Right ventricle myocardium inferior (tissue), 1 donor: ENCODE measurements at regions not wholly inside any gene's neighbourhood (a gene's known extent, or its start where the extent isn't known, plus 50 kb on each side); places are given as distances from the start of the nearest gene placed in this dataset.
A peak's percentile ranks its signal among the peaks of the same experiment; 100 is the strongest.
"Not testable (repeated sequence)": the region's sequence is repeated elsewhere in the genome, so short reads cannot be mapped to it uniquely, and the experiment has no call there.

ENCODE experiments used
- ATAC-seq: fragments of 200-7000 bp; cut with Tn5 transposase; one replicate; pipeline ENCODE4 v1.9.1; 2020; ENCODE audit warnings: mild to moderate bottlenecking, moderate library complexity
- DNase-seq: peaks from one replicate; pipeline ENCODE4 v3.0.0; 2021; ENCODE audit errors: missing footprints
- intact Hi-C: fragments of 100-400 bp; cut with DNase I; formaldehyde crosslinking; loops from one replicate; pipeline ENCODE4 v1.11.0; 2022
- donor health status: DM: no; HTN: yes; CAD: no; lungs with severe emphysema.

DNA sequence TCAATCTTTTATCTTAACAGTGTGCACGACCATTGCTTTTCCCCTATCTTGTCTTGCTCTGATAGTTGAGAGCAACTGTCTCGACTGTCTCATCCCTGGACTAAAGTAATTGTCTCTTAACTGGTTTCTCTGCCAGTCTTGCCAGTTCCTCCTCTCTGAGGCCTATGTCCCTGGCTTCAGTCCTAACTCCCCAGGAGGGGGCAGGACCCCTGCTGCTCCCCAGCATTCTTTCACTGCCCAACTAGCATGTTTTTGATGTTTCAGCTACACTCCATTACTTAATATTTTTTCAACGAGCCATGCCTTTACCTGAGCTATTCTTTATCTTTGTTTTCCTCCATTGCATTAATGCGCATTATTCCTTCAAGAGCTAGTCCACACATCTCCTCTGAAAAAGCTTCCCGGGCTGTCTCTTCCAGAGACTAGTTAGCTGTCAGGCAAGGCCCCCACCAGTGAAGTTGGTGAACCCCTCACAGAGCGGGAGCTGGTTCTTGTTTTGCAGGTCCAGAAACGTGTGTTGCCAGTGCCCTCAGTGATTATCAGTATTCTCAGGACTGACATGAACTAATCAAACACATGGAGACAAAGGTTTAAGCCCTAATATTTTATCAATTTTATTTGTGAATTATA lies 291.7 kb upstream of the KCNN2 start:
- ATAC-seq (no peak), DNase-seq (no peak)
- intact Hi-C loops = no loop called here

DNA sequence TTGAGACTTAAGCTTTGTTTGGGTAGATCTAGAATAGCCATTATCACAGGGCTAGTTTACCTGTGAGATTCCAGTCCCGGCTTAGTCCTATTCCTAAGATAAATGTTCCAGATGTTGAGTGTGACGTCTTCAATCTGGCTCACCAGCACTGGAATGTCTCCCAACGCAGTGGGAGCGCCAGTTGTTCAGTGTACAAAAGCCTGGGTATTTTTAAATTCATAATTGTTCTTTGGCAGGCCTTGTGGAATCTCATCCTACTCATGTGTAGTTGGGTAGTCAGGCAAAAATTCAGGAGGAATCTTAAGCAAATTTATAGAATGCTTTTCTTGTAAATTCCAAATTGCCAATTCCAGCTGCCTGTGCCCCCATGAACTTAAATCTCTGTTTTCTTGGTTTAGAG lies 272.6 kb upstream of the KCNN2 start:
- ATAC-seq = peak; percentile 39
- intact Hi-C loops = no loop called here

DNA sequence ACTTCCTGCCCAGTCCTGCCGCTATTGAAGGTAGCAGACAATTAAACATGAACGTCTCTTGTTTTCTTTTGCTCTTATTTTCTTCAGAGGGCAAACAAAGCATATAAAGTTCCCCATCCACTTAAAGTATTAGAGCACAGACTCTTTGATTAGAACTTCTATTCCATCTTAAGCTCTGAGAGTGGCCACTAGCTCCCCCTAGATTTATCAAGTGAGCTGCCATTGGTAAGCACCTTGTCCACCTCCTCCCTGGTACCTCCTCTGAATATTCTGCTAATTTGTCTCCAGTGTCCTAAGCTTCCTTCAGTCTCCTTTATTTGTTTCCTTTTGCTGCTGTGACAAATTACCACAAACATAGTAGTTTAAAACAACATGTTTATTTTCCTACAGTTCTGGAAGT lies 264.3 kb upstream of the KCNN2 start:
- no peak for ATAC-seq
- intact Hi-C loops = no loop called here
- no peak for DNase-seq

More for the DNA sequence above, 272.6 kb upstream of the KCNN2 start:
- no peak for DNase-seq

DNA sequence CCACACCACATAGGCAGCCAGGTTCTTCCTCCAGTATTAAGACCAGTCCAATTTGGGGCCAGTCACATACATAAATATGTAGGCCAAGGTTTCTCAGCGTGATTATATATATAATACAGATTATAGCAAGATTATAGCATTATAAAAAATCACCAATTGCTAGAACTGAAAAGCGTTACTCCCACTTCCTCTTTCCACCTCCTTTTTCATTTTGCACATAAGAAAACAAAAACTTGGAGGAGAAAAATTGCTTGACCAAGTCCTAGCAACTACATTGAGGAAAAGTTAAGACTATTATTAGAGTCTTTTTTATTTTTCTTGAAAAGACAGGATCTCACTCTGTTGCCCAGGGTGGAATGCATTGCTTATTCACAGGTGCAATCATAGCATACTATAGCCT lies 262.7 kb upstream of the KCNN2 start:
- no peak for ATAC-seq

DNA sequence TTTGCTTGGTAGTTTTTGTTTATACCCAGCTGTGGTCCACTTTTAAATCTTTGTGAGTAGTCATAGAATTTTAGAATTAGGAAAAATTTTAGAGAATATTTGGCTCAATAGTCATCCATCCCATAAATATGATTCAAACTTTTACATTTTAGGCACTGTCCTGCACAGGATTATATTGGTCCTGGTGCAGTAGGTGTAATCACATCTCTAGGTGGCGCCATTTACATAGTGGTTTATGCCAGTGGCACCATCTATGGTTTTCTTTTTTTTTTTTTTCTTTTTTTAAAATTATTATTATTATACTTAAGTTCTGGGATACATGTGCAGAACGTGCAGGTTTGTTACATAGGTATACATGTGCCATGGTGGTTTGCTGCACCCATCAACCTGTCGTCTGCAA lies 260.7 kb upstream of the KCNN2 start:
- no peak for ATAC-seq
- DNase-seq = no peak
- intact Hi-C loops = loop anchor here (2.0 to 10.0 kb wide), 3 partner anchors 104 to 350 kb away; no protein-coding TSS in a partner anchor

More for the DNA sequence above, 262.7 kb upstream of the KCNN2 start:
- no peak for DNase-seq
- intact Hi-C loops = no loop called here

DNA sequence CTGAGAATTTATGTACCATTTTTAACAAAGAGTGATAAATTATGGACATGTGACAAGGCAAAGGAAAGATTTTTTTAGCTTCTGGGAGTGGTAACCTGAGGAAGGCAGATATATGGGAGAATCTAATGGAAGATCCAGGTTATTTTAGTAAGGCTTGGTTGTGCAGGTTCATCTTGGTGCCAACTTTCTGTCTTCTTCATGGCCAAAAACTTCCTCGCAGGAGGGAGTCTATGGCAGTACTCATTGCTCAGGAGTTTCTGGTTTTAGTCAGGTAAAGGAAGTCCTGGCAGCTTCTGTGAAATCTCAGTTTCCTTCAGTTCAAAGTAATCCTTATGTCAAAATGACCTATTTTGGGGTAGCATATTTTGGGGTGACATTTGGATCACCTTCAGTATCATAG lies 248.3 kb upstream of the KCNN2 start:
- intact Hi-C loops = no loop called here
- DNase-seq (no peak), ATAC-seq (no peak)

DNA sequence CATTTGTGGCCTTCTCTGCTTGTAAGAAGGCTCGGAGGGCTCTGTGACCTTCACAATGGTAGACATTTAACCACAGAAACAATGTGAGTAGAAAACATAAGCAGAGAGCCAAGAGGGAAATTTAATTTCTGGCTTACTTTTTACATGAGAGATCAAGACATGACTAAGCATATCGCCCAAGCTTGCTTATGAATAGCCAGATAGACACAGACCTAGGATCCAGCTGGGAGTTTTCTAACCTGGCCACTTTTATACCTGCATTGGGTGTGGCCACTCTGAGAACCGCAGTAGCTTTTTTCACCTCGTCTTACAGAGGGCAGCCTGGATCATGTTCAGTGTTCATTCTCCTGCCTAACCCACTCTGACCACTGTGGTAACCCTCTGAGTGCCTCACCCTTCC lies 244.9 kb upstream of the KCNN2 start:
- DNase-seq = no peak
- ATAC-seq = no peak
- intact Hi-C loops = no loop called here

DNA sequence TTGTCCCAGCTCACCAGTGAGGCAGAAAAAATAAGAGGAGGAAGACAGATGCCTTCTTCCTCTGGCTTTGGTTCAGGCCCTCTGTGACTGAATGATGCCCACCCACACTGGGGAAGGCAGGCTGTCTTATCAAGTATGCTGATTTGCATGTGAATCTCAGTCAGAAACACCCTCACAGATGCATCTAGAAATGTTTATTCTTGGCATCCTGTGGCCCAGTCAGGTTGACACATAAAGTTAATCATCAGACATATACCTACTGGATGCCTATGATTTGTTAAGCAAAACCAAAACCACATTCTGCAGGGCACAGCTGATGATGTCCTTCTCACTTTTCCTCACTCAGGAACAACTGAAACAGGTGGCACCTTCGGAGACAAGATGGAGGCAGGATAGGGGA lies 243.4 kb upstream of the KCNN2 start:
- intact Hi-C loops = no loop called here
- DNase-seq = no peak

DNA sequence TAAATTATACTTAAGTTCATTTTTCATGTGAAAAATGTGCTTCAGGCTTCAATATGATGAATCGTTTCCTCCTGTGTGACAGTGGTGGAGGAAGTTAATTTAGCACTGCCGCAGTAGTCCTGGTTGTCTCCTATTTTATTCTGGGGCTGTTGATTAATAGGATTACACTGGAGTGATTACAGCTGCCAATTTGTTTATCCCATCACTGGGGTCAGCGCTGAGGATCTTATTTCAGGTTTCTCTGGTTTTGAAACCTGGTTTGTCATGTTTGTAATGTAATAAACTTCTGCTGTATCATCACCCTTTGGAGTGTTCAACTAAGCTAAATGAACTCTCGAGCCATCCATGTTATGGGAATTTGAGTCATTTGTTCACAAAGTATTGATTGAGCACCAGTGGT lies 241.7 kb upstream of the KCNN2 start:
- no peak for ATAC-seq
- DNase-seq = no peak
- intact Hi-C loops = no loop called here

More for the DNA sequence above, 243.4 kb upstream of the KCNN2 start:
- no peak for ATAC-seq

DNA sequence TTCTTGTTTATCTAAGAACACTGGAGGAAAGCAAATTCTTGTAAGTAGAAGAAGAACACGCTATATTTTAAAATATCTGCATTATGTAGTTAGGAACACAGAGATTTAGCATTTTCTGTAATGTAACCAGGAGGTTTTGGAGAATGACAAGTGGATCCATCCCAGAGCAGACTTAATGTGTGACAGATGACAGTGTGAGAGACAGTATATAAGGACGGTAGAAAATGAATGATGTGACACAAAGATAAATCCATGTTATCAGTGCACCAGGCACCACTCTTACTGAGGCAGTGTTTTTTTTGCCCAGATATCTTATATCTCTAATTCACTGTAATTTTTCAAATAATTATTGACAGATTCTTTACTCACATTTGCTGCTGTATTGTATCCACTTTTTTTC lies 239.0 kb upstream of the KCNN2 start:
- DNase-seq = no peak
- intact Hi-C loops = no loop called here
- no peak for ATAC-seq

DNA sequence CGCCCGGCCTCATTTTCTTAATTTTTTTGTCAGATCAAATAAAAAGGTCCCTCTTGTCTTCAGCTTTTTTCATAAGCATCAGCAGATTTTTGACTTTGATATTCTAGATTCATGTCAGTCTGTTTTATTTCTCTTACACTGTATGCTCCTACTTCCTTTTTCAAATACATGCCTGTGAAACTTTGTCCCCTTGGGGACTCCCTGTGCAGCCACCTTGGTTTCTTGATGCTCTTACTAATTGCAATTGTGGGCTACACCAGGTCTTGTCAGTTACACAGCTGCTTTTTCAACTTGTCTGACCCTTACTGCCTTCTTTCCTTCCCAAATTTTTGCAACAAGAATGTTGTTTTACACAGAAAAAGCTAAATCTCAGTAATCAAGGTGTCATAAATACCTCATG lies 238.2 kb upstream of the KCNN2 start:
- intact Hi-C loops = no loop called here
- DNase-seq = no peak
- no peak for ATAC-seq

DNA sequence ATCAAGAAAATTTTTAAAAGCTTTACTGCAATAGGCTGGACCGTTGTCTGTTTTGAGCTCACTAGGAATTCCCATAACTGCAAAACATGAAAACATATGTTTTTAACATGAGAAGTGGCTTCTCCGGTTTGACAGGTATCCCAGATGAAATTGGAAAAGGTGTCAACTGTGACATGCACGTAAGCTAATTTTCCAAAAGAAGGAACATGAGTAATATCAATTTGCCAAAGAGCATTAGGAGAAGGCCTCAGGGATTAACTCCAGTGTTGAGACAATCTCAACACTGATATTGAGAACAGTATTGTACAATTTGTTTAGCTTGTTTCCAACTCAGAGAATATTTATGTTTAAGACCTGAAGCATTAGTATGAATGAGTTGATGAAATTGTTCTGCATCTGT lies 215.5 kb upstream of the KCNN2 start:
- intact Hi-C loops = no loop called here
- DNase-seq (no peak), ATAC-seq (no peak)

DNA sequence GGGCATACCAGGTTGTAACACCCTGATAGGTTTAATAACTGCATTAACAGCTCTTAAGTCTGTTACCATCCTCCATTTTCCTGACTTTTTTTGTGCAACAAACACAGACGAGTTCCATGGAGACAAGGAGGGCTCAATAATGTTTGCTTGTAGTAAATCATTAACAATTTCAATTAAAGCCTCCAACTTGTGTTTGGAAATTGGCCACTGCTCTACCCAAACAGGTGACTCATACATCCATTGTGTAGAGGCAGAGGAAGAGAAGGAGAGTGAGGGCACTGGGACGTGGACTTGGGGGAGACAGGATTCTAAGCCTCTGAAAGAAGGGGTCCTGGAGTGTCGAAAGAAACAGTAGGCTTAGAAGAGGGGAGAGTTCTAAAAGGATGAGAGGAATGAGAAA lies 213.6 kb upstream of the KCNN2 start:
- ATAC-seq (no peak), DNase-seq (no peak)
- intact Hi-C loops = no loop called here

DNA sequence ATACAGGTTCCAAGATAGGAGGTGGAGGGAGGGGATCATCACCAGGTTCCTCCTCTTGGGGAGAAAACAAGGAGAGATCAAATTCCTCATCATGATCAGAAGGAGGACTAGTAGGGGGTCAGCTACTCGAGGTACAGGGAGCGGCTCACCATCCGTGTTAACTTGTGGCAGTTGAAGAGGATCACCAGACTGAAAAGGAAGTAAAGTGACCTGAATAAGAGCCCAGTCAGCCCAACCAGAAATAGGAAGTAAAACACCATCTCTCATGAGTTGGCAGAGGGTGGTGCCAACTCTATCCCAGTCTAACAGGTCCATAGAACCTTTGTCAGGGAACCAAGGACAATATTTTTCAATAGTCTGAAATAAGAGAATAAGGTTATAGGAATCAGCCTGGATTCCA lies 213.1 kb upstream of the KCNN2 start:
- ATAC-seq, DNase-seq, intact Hi-C loops: not testable (repeated sequence)

DNA sequence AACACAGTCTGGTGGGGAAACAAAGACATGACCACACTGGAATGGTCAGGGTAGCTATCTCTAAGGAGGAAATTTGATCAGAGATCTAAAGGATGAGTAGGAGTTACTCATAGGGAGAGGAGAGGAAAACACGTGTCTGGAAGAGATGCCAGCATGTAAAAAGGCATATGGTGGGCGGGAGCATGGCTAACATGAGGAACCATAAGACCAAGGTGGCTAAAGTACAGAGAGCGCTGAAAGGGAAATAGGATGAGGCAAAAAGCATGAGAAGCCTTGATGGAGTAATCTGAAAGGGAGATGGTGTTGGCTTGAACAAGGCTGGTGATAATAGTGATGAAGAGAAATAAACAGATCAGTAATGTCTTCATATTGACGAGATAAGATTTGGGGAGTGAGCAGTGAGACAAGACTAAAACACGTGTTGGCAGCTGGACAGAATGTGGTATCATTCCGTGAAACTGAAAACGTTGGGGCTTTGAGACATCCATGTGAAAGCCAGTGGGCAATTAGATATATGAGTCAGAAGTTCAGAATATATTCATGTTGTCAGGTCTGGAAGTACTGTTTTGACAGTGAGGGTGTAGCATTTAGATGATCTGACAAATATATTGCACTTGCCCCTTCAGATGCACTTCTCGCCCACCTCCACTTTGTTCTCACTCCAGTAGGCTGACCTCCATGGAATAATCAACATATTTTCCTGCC lies 209.1 kb upstream of the KCNN2 start:
- ATAC-seq (no peak), DNase-seq (no peak)
- intact Hi-C loops = no loop called here

DNA sequence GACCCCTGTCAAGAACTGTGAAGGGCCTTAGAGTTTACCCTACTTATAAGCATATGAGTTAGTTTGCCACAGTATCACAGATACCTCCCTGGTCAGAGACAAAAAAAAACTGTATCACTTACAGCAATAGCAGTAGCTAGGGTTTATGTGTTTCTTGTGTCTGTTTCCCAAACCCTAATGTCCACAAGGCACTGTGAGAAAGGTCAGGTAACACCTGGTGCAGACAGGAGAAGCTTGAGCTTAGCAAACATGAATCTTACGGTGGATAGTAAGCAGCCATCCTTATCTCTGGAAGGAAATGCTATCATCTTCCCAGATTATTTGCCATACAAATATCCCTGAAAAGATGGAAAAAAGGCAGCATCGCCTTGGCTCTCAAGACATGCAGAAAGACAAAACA lies 208.5 kb upstream of the KCNN2 start:
- intact Hi-C loops = no loop called here
- ATAC-seq (no peak), DNase-seq (no peak)

DNA sequence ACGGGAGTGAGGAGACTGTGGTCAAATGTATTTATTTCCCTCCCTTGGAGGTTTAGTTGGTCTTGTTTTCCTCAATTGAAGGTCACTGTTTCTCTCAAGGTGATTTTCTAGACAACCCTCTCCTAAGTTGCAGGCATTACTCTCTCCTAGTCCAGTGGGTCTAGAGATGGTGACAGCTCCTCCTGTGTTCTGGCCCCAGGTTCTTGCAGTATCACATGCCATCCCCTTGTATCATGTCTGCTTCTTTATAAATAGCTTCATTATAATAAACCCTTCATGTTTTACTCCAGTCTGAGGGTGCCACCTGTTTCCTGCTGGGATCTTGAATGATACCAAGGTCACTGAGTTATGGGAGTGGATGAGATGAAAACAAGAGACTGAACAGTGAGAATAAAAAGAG lies 208.0 kb upstream of the KCNN2 start:
- intact Hi-C loops = no loop called here
- ATAC-seq = peak; percentile 28
- no peak for DNase-seq

DNA sequence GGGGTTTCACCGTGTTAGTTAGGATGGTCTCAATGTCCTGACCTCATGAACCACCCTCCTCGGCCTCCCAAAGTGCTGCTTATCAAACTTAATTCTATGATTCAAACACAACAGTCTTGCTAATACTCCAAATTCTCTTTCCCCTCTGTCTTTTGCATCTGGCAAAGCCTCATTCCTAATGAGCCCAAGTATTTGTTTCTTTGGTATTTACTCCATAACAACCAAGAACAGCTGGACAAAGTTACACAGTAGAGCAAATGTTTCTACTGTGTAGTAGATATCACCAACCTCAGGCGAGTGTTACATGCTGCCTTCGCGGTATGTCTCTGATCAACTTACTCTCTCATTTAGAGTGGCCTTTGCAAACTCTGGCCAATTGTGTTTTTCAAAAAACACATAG lies 195.8 kb upstream of the KCNN2 start:
- intact Hi-C loops = no loop called here

DNA sequence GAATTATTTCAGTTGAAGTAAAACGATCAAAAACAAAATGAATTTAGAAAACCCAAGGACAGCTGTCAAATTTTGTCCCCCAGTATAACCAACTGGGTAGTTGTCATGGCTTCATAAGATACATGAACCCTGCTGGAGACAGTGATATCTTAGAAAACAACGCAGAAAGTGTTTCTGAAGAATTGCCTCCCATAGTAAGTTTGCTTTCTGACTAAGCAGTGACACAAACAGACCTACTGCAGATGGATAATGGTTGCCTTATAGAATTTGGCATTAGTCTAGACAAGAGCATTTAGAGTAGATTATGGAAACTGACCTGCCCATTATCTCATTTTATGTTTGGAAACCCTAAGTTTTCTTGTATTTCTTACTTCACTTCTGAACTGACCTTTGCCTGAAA lies 187.7 kb upstream of the KCNN2 start:
- ATAC-seq = no peak
- no peak for DNase-seq
- intact Hi-C loops = no loop called here

More for the DNA sequence above, 195.8 kb upstream of the KCNN2 start:
- ATAC-seq (no peak), DNase-seq (no peak)

DNA sequence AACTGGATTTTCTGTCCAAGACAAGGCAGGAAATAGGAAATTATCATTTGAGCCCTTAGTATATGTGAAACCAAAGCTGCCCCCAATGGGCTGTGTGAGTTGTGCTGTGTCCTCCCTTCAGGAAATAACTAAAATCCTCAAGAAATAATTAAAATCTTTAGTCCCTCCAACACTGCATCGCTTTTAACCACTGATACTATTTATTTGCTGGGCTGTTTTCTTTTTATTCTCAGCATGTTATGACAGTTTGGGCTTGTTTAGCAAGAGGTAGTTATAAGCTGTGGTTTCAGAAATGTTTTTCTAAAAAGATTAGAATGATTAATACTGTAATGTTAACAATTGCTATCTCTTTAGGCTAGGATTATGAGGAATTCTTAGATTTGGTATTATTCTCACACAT lies 187.0 kb upstream of the KCNN2 start:
- no peak for ATAC-seq
- intact Hi-C loops = no loop called here

DNA sequence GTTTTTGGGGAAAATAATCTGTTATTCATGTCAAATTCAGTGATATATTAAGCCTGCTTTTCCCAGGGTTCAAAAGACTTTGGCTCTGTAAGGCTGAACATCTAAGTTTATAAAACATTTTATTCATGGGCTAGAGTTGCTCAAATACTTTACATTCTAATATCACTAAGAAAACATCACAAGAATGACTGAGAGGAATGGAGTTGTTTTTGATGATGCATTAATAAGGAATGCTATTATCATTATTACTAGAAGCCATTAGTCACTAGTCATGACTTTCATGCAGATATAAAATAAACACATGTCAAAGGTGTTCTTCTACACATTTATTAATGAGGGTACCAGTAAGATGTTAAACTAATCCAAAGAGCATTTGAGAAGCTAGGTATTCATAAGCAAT lies 185.5 kb upstream of the KCNN2 start:
- ATAC-seq (no peak), DNase-seq (no peak)
- intact Hi-C loops = no loop called here

More for the DNA sequence above, 187.0 kb upstream of the KCNN2 start:
- DNase-seq = no peak
